GM19238 (cell line): ENCODE measurements at regions not wholly inside any gene's neighbourhood (a gene's known extent, or its start where the extent isn't known, plus 50 kb on each side); places are given as distances from the start of the nearest gene placed in this dataset.
"Not testable (repeated sequence)": the region's sequence is repeated elsewhere in the genome, so short reads cannot be mapped to it uniquely, and the experiment has no call there.

ENCODE experiments used
- DNase-seq: peaks from one replicate; pipeline ENCODE4 v3.0.0; 2011; ENCODE audit warnings: low spot score; ENCODE audit not compliant: insufficient read length

GRCh38 chr10:100661520-100661919 lies 83.9 kb upstream of the PAX2 start:
- DNase-seq: no peak

- DNase-seq: no peak
These were observed 83.3 kb upstream of the PAX2 start for GRCh38 chr10:100662067-100662466.

- no peak for DNase-seq
These were observed 80.8 kb upstream of the PAX2 start for GRCh38 chr10:100664316-100665149.

- not testable (repeated sequence) for DNase-seq
These were observed 78.7 kb upstream of the PAX2 start for GRCh38 chr10:100666634-100667033.

- DNase-seq: no peak
These were observed 75.8 kb upstream of the PAX2 start for GRCh38 chr10:100669616-100670015.

GRCh38 chr10:100670368-100670767 lies 75.0 kb upstream of the PAX2 start:
- DNase-seq: no peak

GRCh38 chr10:100670828-100671479 lies 74.4 kb upstream of the PAX2 start:
- DNase-seq: peak; percentile 67

GRCh38 chr10:100672199-100672598 lies 73.2 kb upstream of the PAX2 start:
- no peak for DNase-seq

GRCh38 chr10:100677290-100677945 lies 68.0 kb upstream of the PAX2 start:
- no peak for DNase-seq

- DNase-seq: no peak
These were observed 66.1 kb upstream of the PAX2 start for GRCh38 chr10:100679327-100679726.

- no peak for DNase-seq
These were observed 62.4 kb upstream of the PAX2 start for GRCh38 chr10:100683004-100683403.

- DNase-seq: no peak
These were observed 61.7 kb upstream of the PAX2 start for GRCh38 chr10:100683545-100684300.

GRCh38 chr10:100684688-100685235 lies 60.6 kb upstream of the PAX2 start:
- no peak for DNase-seq

- DNase-seq: no peak
These were observed 60.1 kb upstream of the PAX2 start for GRCh38 chr10:100685331-100685730.

GRCh38 chr10:100687143-100688003 lies 58.0 kb upstream of the PAX2 start:
- no peak for DNase-seq

GRCh38 chr10:100688201-100688600 lies 57.2 kb upstream of the PAX2 start:
- DNase-seq: no peak

- no peak for DNase-seq
These were observed 51.6 kb upstream of the PAX2 start for GRCh38 chr10:100693821-100694220.
